ENCODE measurements at regions not wholly inside any gene's neighbourhood (a gene's known extent, or its start where the extent isn't known, plus 50 kb on each side); places are given as distances from the start of the nearest gene placed in this dataset.
"Not testable (repeated sequence)": the region's sequence is repeated elsewhere in the genome, so short reads cannot be mapped to it uniquely, and the experiment has no call there.

GRCh38 chr9:28365020-28365640 is 791.8 kb upstream of the C9orf72 start:
- no peak for DNase-seq

- no peak for DNase-seq
These were observed 792.4 kb upstream of the C9orf72 start for GRCh38 chr9:28365728-28366127.

- DNase-seq: no peak
These were observed 805.0 kb upstream of the C9orf72 start for GRCh38 chr9:28378231-28378630.

- DNase-seq: no peak
These were observed 805.8 kb upstream of the C9orf72 start for GRCh38 chr9:28379082-28379481.

GRCh38 chr9:28389411-28389810 is 816.1 kb upstream of the C9orf72 start:
- no peak for DNase-seq

- DNase-seq: no peak
These were observed 821.5 kb upstream of the C9orf72 start for GRCh38 chr9:28394774-28395173.

GRCh38 chr9:28396058-28396457 is 822.8 kb upstream of the C9orf72 start:
- no peak for DNase-seq

- no peak for DNase-seq
These were observed 834.1 kb upstream of the C9orf72 start for GRCh38 chr9:28407351-28407750.

- DNase-seq: no peak
These were observed 836.6 kb upstream of the C9orf72 start for GRCh38 chr9:28409919-28410318.

GRCh38 chr9:28410411-28410810 is 837.1 kb upstream of the C9orf72 start:
- DNase-seq: no peak

GRCh38 chr9:28413471-28413870 is 840.2 kb upstream of the C9orf72 start:
- DNase-seq: no peak

GRCh38 chr9:28423255-28423654 is 850.0 kb upstream of the C9orf72 start:
- no peak for DNase-seq

GRCh38 chr9:28435456-28435855 is 862.2 kb upstream of the C9orf72 start:
- DNase-seq: no peak

- no peak for DNase-seq
These were observed 866.4 kb upstream of the C9orf72 start for GRCh38 chr9:28439688-28440087.

GRCh38 chr9:28443461-28443860 is 870.2 kb upstream of the C9orf72 start:
- DNase-seq: no peak

- DNase-seq: no peak
These were observed 871.4 kb upstream of the C9orf72 start for GRCh38 chr9:28444637-28445036.

- no peak for DNase-seq
These were observed 871.9 kb upstream of the C9orf72 start for GRCh38 chr9:28445211-28445610.

GRCh38 chr9:28453918-28454317 is 880.6 kb upstream of the C9orf72 start:
- no peak for DNase-seq

- DNase-seq: no peak
These were observed 883.6 kb upstream of the C9orf72 start for GRCh38 chr9:28456861-28457260.

- DNase-seq: no peak
These were observed 891.4 kb upstream of the C9orf72 start for GRCh38 chr9:28464481-28465216.

GRCh38 chr9:28471261-28471660 is 898.0 kb upstream of the C9orf72 start:
- no peak for DNase-seq

- no peak for DNase-seq
These were observed 914.3 kb upstream of the C9orf72 start for GRCh38 chr9:28487561-28487960.

- no peak for DNase-seq
These were observed 917.8 kb upstream of the C9orf72 start for GRCh38 chr9:28491121-28491520.

GRCh38 chr9:28498168-28498567 is 924.9 kb upstream of the C9orf72 start:
- not testable (repeated sequence) for DNase-seq

GRCh38 chr9:28502189-28502588 is 928.9 kb upstream of the C9orf72 start:
- DNase-seq: no peak
